T-helper 2 cell (primary cell): ENCODE measurements at regions not wholly inside any gene's neighbourhood (a gene's known extent, or its start where the extent isn't known, plus 50 kb on each side); places are given as distances from the start of the nearest gene placed in this dataset.

ENCODE experiments used
- DNase-seq, 5 experiments: peaks; one replicate each; pipeline versions ENCODE4 v3.0.0 to v3.0.0-alpha.2; 2012 to 2022

GRCh38 chr7:116423499-116423898 is 76.0 kb upstream of the CAV2 start:
- no peak for DNase-seq

- no peak for DNase-seq
These were observed 73.8 kb upstream of the CAV2 start for GRCh38 chr7:116425647-116426209.

- no peak for DNase-seq
These were observed 72.9 kb upstream of the CAV2 start for GRCh38 chr7:116426428-116427156.

GRCh38 chr7:116429986-116430619 is 69.4 kb upstream of the CAV2 start:
- DNase-seq, result no peak

- no peak for DNase-seq
These were observed 67.6 kb upstream of the CAV2 start for GRCh38 chr7:116431787-116432526.

GRCh38 chr7:116432527-116432916 is 67.0 kb upstream of the CAV2 start:
- DNase-seq, result no peak

GRCh38 chr7:116433246-116433645 is 66.3 kb upstream of the CAV2 start:
- no peak for DNase-seq

GRCh38 chr7:116434820-116435341 is 64.7 kb upstream of the CAV2 start:
- DNase-seq, result no peak

GRCh38 chr7:116436305-116436826 is 63.2 kb upstream of the CAV2 start:
- DNase-seq, result no peak

- no peak for DNase-seq
These were observed 61.3 kb upstream of the CAV2 start for GRCh38 chr7:116438267-116438666.

GRCh38 chr7:116439005-116439404 is 60.5 kb upstream of the CAV2 start:
- no peak for DNase-seq

- DNase-seq, result no peak
These were observed 59.5 kb upstream of the CAV2 start for GRCh38 chr7:116439841-116440549.

GRCh38 chr7:116441534-116441933 is 58.0 kb upstream of the CAV2 start:
- DNase-seq, result no peak

GRCh38 chr7:116443101-116443523 is 56.4 kb upstream of the CAV2 start:
- DNase-seq, result no peak

GRCh38 chr7:116443646-116444045 is 55.9 kb upstream of the CAV2 start:
- no peak for DNase-seq

GRCh38 chr7:116445447-116446211 is 53.9 kb upstream of the CAV2 start:
- DNase-seq, result no peak

- no peak for DNase-seq
These were observed 53.2 kb upstream of the CAV2 start for GRCh38 chr7:116446212-116446855.

- DNase-seq, result no peak
These were observed 52.1 kb upstream of the CAV2 start for GRCh38 chr7:116447436-116447835.

- DNase-seq, result no peak
These were observed 51.3 kb upstream of the CAV2 start for GRCh38 chr7:116447966-116448839.

GRCh38 chr7:116449441-116449840 is 50.1 kb upstream of the CAV2 start:
- DNase-seq, result no peak
